ENCODE measurements at regions not wholly inside any gene's neighbourhood (a gene's known extent, or its start where the extent isn't known, plus 50 kb on each side); places are given as distances from the start of the nearest gene placed in this dataset.

DNA sequence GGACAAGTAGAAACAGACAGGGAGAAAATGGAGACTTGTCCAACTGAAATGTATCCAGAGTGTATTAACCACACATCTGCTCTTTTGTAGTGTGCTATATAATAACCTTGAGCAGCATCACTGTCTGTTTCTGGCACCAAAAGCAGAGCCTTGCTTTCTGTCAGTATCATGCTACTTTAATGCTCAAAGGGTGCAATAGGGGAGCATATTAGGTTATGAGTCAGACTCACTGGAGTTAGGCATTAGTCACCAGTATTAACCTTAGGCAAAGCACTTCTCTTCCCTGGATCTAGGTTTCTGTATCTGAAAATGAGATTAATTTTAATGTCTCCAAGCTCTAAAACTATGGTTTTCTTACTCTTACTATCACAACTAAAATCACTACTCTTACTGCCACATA is 280.1 kb downstream of the TFAP2B start:
- Histone ChIP-seq H3K4me1 (ENCODE audit: control insufficient read depth, low read depth, low read length) (no peaks in the 10 kb centered on the region), H3K18ac (ENCODE audit: low read length) (no peak overlapping the region), H3K36me3 (ENCODE audit: control insufficient read depth, insufficient read depth, low read length) (no peaks in the 10 kb centered on the region), H2BK5ac (ENCODE audit: low read length) (no peak overlapping the region), H3K27ac (ENCODE audit: low read depth, low read length) (no peak overlapping the region), H3K79me2 (ENCODE audit: control insufficient read depth, insufficient read depth, low read length) (no peaks in the 10 kb centered on the region), H4K8ac (ENCODE audit: low read depth, low read length) (no peak overlapping the region), H3K23ac (ENCODE audit: low read length) (no peak overlapping the region), H3K4me3 (ENCODE audit: low read length) (no peak overlapping the region), H2BK120ac (ENCODE audit: low read depth, low read length) (no peak overlapping the region), H4K5ac (ENCODE audit: low read length) (no peak overlapping the region), H3K9ac (ENCODE audit: low read length) (no peak overlapping the region), H3K79me1 (ENCODE audit: low read length) (no peaks in the 10 kb centered on the region), H2BK15ac (replicated peaks; ENCODE audit: low read depth) (no peak overlapping the region), H3K4me2 (ENCODE audit: low read length) (no peak overlapping the region), H3K27me3 (ENCODE audit: insufficient read depth, low read length, poor library complexity) (no peaks in the 10 kb centered on the region), H3K56ac (ENCODE audit: low read length) (no peak overlapping the region), H2AK5ac (ENCODE audit: low read length) (no peak overlapping the region), H3K4ac (ENCODE audit: low read depth, low read length) (no peak overlapping the region)
- no peak for DNase-seq

GRCh38 chr6:51099201-51099600 is 280.5 kb downstream of the TFAP2B start:
- no peaks in the 10 kb centered on the region for H3K79me2 ChIP-seq (ENCODE audit: control insufficient read depth, insufficient read depth, low read length)
- H3K9ac ChIP-seq (ENCODE audit: low read length) = no peak overlapping the region
- no peak overlapping the region for H3K18ac ChIP-seq (ENCODE audit: low read length)
- H3K56ac ChIP-seq (ENCODE audit: low read length) = no peak overlapping the region
- no peaks in the 10 kb centered on the region for H3K79me1 ChIP-seq (ENCODE audit: low read length)
- no peak overlapping the region for H2BK15ac ChIP-seq (replicated peaks; ENCODE audit: low read depth)
- no peak overlapping the region for H3K4ac ChIP-seq (ENCODE audit: low read depth, low read length)
- no peak overlapping the region for H2BK120ac ChIP-seq (ENCODE audit: low read depth, low read length)
- H3K27ac ChIP-seq (ENCODE audit: low read depth, low read length) = no peak overlapping the region
- H3K23ac ChIP-seq (ENCODE audit: low read length) = no peak overlapping the region
- no peaks in the 10 kb centered on the region for H3K36me3 ChIP-seq (ENCODE audit: control insufficient read depth, insufficient read depth, low read length)
- H3K4me3 ChIP-seq (ENCODE audit: low read length) = no peak overlapping the region
- no peak for DNase-seq
- no peaks in the 10 kb centered on the region for H3K27me3 ChIP-seq (ENCODE audit: insufficient read depth, low read length, poor library complexity)
- H4K8ac ChIP-seq (ENCODE audit: low read depth, low read length) = no peak overlapping the region
- no peak overlapping the region for H2AK5ac ChIP-seq (ENCODE audit: low read length)
- no peak overlapping the region for H3K4me2 ChIP-seq (ENCODE audit: low read length)
- no peak overlapping the region for H2BK5ac ChIP-seq (ENCODE audit: low read length)
- no peak overlapping the region for H4K5ac ChIP-seq (ENCODE audit: low read length)
- H3K4me1 ChIP-seq (ENCODE audit: control insufficient read depth, low read depth, low read length) = no peaks in the 10 kb centered on the region
- WGBS (ENCODE audit: extremely low coverage, insufficient coverage, low lambda C conversion rate) = no CpG with 5 or more reads among the region's 2 CpGs

GRCh38 chr6:51105357-51105756 is 286.7 kb downstream of the TFAP2B start:
- Histone ChIP-seq H3K4me3 (ENCODE audit: low read length) (no peak overlapping the region), H3K36me3 (ENCODE audit: control insufficient read depth, insufficient read depth, low read length) (no peaks in the 10 kb centered on the region)
- WGBS (ENCODE audit: extremely low coverage, insufficient coverage, low lambda C conversion rate) = no CpG with 5 or more reads among the region's 1 CpG

DNA sequence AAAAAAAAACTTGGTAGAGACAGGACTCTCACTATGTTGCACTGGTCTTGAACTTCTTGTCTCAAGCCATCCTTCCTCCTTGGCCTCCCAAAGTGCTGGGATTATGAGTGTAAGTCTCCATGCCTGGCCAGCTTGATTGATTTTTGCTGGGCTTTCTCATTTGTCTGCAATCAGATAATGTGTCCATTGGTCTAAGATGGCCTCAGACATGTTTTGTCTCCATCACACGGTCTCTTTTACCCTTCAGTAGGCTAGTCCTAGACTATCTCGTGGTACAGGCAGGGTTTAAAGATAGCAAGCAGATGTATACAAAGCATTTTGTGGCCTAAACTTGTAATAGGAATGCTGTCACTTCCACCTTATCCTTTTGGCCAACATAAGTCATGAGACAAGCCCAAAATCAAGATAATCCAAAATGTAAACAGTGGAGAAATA is 289.1 kb downstream of the TFAP2B start:
- Histone ChIP-seq H3K4me2 (ENCODE audit: low read length) (no peak overlapping the region), H3K9ac (ENCODE audit: low read length) (no peak overlapping the region), H3K56ac (ENCODE audit: low read length) (no peak overlapping the region), H3K79me2 (ENCODE audit: control insufficient read depth, insufficient read depth, low read length) (no peaks in the 10 kb centered on the region), H2AK5ac (ENCODE audit: low read length) (no peak overlapping the region), H3K27me3 (ENCODE audit: insufficient read depth, low read length, poor library complexity) (no peaks in the 10 kb centered on the region), H4K8ac (ENCODE audit: low read depth, low read length) (no peak overlapping the region), H3K27ac (ENCODE audit: low read depth, low read length) (no peak overlapping the region), H3K4me1 (ENCODE audit: control insufficient read depth, low read depth, low read length) (no peaks in the 10 kb centered on the region), H2BK15ac (replicated peaks; ENCODE audit: low read depth) (no peak overlapping the region), H2BK5ac (ENCODE audit: low read length) (no peak overlapping the region), H3K36me3 (ENCODE audit: control insufficient read depth, insufficient read depth, low read length) (no peaks in the 10 kb centered on the region), H2BK120ac (ENCODE audit: low read depth, low read length) (no peak overlapping the region), H3K18ac (ENCODE audit: low read length) (no peak overlapping the region), H3K23ac (ENCODE audit: low read length) (no peak overlapping the region), H3K79me1 (ENCODE audit: low read length) (no peaks in the 10 kb centered on the region), H4K5ac (ENCODE audit: low read length) (no peak overlapping the region), H3K4ac (ENCODE audit: low read depth, low read length) (no peak overlapping the region), H3K4me3 (ENCODE audit: low read length) (no peak overlapping the region)
- no peak for DNase-seq
- whole genome bisulfite sequencing (ENCODE audit: extremely low coverage, insufficient coverage, low lambda C conversion rate) = no CpG with 5 or more reads among the region's 2 CpGs

More at GRCh38 chr6:51105357-51105756, 286.7 kb downstream of the TFAP2B start:
- Histone ChIP-seq H3K4me2 (ENCODE audit: low read length) (no peak overlapping the region), H3K56ac (ENCODE audit: low read length) (no peak overlapping the region), H3K4me1 (ENCODE audit: control insufficient read depth, low read depth, low read length) (no peaks in the 10 kb centered on the region), H2BK15ac (replicated peaks; ENCODE audit: low read depth) (no peak overlapping the region), H3K4ac (ENCODE audit: low read depth, low read length) (no peak overlapping the region), H3K27me3 (ENCODE audit: insufficient read depth, low read length, poor library complexity) (no peaks in the 10 kb centered on the region), H4K8ac (ENCODE audit: low read depth, low read length) (no peak overlapping the region), H3K27ac (ENCODE audit: low read depth, low read length) (no peak overlapping the region), H3K23ac (ENCODE audit: low read length) (no peak overlapping the region), H2BK5ac (ENCODE audit: low read length) (no peak overlapping the region), H3K79me1 (ENCODE audit: low read length) (no peaks in the 10 kb centered on the region), H3K79me2 (ENCODE audit: control insufficient read depth, insufficient read depth, low read length) (no peaks in the 10 kb centered on the region), H2BK120ac (ENCODE audit: low read depth, low read length) (no peak overlapping the region), H4K5ac (ENCODE audit: low read length) (no peak overlapping the region), H3K9ac (ENCODE audit: low read length) (no peak overlapping the region), H2AK5ac (ENCODE audit: low read length) (no peak overlapping the region), H3K18ac (ENCODE audit: low read length) (no peak overlapping the region)
- DNase-seq = no peak

GRCh38 chr6:51108563-51109234 is 290.0 kb downstream of the TFAP2B start:
- Histone ChIP-seq H3K79me1 (ENCODE audit: low read length) (no peaks in the 10 kb centered on the region), H3K9ac (ENCODE audit: low read length) (no peak overlapping the region), H2BK5ac (ENCODE audit: low read length) (no peak overlapping the region), H2AK5ac (ENCODE audit: low read length) (no peak overlapping the region), H2BK120ac (ENCODE audit: low read depth, low read length) (no peak overlapping the region), H3K79me2 (ENCODE audit: control insufficient read depth, insufficient read depth, low read length) (no peaks in the 10 kb centered on the region), H3K36me3 (ENCODE audit: control insufficient read depth, insufficient read depth, low read length) (no peaks in the 10 kb centered on the region), H4K5ac (ENCODE audit: low read length) (no peak overlapping the region), H3K27me3 (ENCODE audit: insufficient read depth, low read length, poor library complexity) (no peaks in the 10 kb centered on the region), H3K4me1 (ENCODE audit: control insufficient read depth, low read depth, low read length) (no peaks in the 10 kb centered on the region), H4K8ac (ENCODE audit: low read depth, low read length) (no peak overlapping the region), H3K23ac (ENCODE audit: low read length) (no peak overlapping the region), H3K18ac (ENCODE audit: low read length) (no peak overlapping the region), H2BK15ac (replicated peaks; ENCODE audit: low read depth) (no peak overlapping the region), H3K56ac (ENCODE audit: low read length) (no peak overlapping the region), H3K27ac (ENCODE audit: low read depth, low read length) (no peak overlapping the region), H3K4me3 (ENCODE audit: low read length) (no peak overlapping the region), H3K4ac (ENCODE audit: low read depth, low read length) (no peak overlapping the region), H3K4me2 (ENCODE audit: low read length) (no peak overlapping the region)
- WGBS (ENCODE audit: extremely low coverage, insufficient coverage, low lambda C conversion rate) = no CpG with 5 or more reads among the region's 4 CpGs
- no peak for DNase-seq

DNA sequence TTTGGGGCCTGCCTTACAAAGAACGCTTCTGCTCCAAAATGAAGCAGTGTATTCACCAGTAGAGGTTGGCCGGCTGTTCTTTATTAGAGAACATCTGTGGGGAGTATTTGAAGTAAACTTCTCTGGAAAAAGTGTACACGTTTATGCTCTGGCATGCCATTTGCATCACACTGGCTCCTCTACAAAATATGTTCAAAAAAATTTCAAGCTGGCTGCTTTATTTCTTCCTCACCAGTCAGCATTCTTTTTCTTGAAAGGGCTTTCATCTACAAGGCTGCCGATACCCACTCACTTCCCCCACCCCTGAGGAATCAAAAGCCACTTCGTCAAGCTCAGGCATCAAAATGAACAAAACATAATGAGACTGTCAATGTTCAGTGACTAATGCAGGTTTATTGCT is 294.1 kb downstream of the TFAP2B start:
- Histone ChIP-seq H3K79me1 (ENCODE audit: low read length) (no peaks in the 10 kb centered on the region), H2BK5ac (ENCODE audit: low read length) (no peak overlapping the region), H2BK15ac (replicated peaks; ENCODE audit: low read depth) (no peak overlapping the region), H4K8ac (ENCODE audit: low read depth, low read length) (no peak overlapping the region), H3K27me3 (ENCODE audit: insufficient read depth, low read length, poor library complexity) (no peaks in the 10 kb centered on the region), H3K18ac (ENCODE audit: low read length) (no peak overlapping the region), H3K23ac (ENCODE audit: low read length) (no peak overlapping the region), H3K79me2 (ENCODE audit: control insufficient read depth, insufficient read depth, low read length) (no peaks in the 10 kb centered on the region), H3K27ac (ENCODE audit: low read depth, low read length) (no peak overlapping the region), H3K4ac (ENCODE audit: low read depth, low read length) (no peak overlapping the region), H3K36me3 (ENCODE audit: control insufficient read depth, insufficient read depth, low read length) (no peaks in the 10 kb centered on the region), H2BK120ac (ENCODE audit: low read depth, low read length) (no peak overlapping the region), H2AK5ac (ENCODE audit: low read length) (no peak overlapping the region), H3K56ac (ENCODE audit: low read length) (no peak overlapping the region), H3K4me1 (ENCODE audit: control insufficient read depth, low read depth, low read length) (no peaks in the 10 kb centered on the region), H3K9ac (ENCODE audit: low read length) (no peak overlapping the region), H3K4me3 (ENCODE audit: low read length) (no peak overlapping the region), H3K4me2 (ENCODE audit: low read length) (no peak overlapping the region), H4K5ac (ENCODE audit: low read length) (no peak overlapping the region)
- no peak for DNase-seq
- WGBS (ENCODE audit: extremely low coverage, insufficient coverage, low lambda C conversion rate) = no CpG with 5 or more reads among the region's 5 CpGs

Data from mesendoderm (in vitro differentiated cells).